GM12892 (cell line): ENCODE measurements at regions not wholly inside any gene's neighbourhood (a gene's known extent, or its start where the extent isn't known, plus 50 kb on each side); places are given as distances from the start of the nearest gene placed in this dataset.

Source experiments
- POLR2A ChIP-seq: IDR thresholded peaks from 2 replicates; pipeline ENCODE4 v1.6.1; 2011; ENCODE audit warnings: low read depth, low read length, control low read depth
- POLR2AphosphoS5 ChIP-seq: IDR thresholded peaks from 2 replicates; pipeline ENCODE4 v1.6.1; 2011; ENCODE audit warnings: low read depth, low read length, control low read depth
- TAF1 ChIP-seq: IDR thresholded peaks from 2 replicates; pipeline ENCODE4 v1.6.1; 2011; ENCODE audit warnings: low read depth, mild to moderate bottlenecking, control low read depth, low read length, borderline replicate concordance

DNA sequence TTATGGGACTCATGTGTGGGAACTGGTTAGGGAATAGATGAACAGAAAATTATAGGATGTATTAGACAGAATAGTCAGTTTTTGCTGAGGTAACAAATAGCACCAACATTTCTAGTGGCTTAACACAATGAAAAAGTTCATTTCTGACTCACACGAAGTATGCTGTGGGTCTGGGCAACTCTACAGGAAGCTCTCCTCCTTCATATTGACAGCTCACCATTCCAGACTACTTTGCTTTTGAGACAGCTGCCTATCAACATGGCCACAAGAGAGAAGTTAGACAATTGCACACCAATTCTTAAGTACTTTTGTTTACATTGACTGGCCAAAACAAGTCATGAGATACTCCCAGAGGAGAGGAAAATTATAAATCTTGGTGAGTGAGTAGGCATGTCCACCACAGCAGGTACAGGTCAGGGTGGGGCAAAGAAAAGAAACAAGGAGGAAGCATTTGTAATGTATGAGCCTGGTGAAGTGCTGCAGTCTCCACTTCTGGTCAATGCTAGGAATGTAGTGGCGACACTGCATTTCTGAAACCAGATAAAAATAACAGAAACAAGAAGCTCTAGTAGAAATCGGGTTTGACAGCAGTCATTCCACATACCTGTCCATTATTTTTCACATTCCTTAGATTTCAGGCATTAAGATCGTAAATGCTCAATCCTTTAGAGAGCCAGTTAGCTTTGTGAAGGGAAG, 141.6 kb downstream of the ICOS start:
- TF ChIP-seq POLR2AphosphoS5 = no peak
- no peak for TF ChIP-seq POLR2A
- TF ChIP-seq TAF1 = no peak
